ENCODE measurements at regions not wholly inside any gene's neighbourhood (a gene's known extent, or its start where the extent isn't known, plus 50 kb on each side); places are given as distances from the start of the nearest gene placed in this dataset.

- H3K9me3 ChIP-seq (ENCODE audit: control insufficient read depth, insufficient read depth, low read depth, low read length) = no peaks in the 10 kb centered on the region
- no peak for DNase-seq (ENCODE audit: low read depth, low spot score)
Measured at GRCh38 chr10:28744069-28744768, 66.9 kb downstream of the BAMBI start.

More at GRCh38 chr10:28744069-28744768, 66.9 kb downstream of the BAMBI start:
- H3K36me3 ChIP-seq (ENCODE audit: control insufficient read depth, insufficient read depth, low read length) = no peaks in the 10 kb centered on the region
- no peaks in the 10 kb centered on the region for H3K27me3 ChIP-seq (ENCODE audit: control insufficient read depth, insufficient read depth, low read length)
- intact Hi-C loops (cut with micrococcal nuclease; ENCODE audit: unreplicated experiment) = no loop called here
- ChIA-PET POLR2A (no interaction called here), CTCF (no interaction called here)
- no peak for ATAC-seq
- no peak overlapping the region for H3K4me3 ChIP-seq (ENCODE audit: low read depth in 2 of 2, low read length in 2 of 2)
- H3K4me1 ChIP-seq (ENCODE audit: control insufficient read depth, insufficient read depth, low read length) = no peaks in the 10 kb centered on the region
- BruUV-seq (replicated peaks) = no TSS peak
- in situ Hi-C loops (cut with HindIII; ENCODE audit: low pct_unique_long_range_greater_than_20kb, low sequenced_read_pairs) = no loop called here
- no peak overlapping the region for H3K27ac ChIP-seq (ENCODE audit: low read length)
- TF ChIP-seq POLR2AphosphoS5 (IDR thresholded peaks at IDR 0.05; ENCODE audit: low read depth, low read length) = no peak
- TF ChIP-seq CTCF (IDR thresholded peaks at IDR 0.05) = no peak
- TF ChIP-seq SIN3A (IDR thresholded peaks at IDR 0.05; ENCODE audit: borderline replicate concordance, insufficient read depth, low read depth, low read length) = no peak
- no peak for TF ChIP-seq TCF7L2 (IDR thresholded peaks at IDR 0.05; ENCODE audit: low read depth, low read length)
- no peak for TF ChIP-seq REST (IDR thresholded peaks at IDR 0.05; ENCODE audit: insufficient read depth in 1 of 2, low read depth in 2 of 2, low read length in 1 of 2)

Data from Panc1 (cell line).